ENCODE measurements at regions not wholly inside any gene's neighbourhood (a gene's known extent, or its start where the extent isn't known, plus 50 kb on each side); places are given as distances from the start of the nearest gene placed in this dataset.

DNA sequence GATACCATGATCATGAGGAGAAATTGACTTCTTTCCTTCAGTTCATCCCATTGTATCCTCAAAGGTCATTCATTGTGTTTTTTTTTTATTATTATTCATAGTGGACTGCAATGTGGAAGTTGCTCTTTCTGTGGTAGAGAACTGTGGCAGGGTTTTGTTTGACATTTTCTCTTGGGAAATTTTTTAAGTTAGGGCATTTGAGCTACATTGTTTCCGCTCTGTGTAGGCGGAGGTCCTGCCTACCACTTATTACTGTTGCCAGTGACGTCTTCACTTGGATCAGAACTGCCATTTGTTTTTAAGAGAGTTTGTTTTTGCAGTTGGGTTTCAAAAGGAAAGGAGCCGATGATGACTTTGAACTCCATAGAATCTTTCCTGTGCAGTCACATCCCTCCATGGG, 287.4 kb upstream of the FMN2 start:
- DNase-seq, result no peak

DNA sequence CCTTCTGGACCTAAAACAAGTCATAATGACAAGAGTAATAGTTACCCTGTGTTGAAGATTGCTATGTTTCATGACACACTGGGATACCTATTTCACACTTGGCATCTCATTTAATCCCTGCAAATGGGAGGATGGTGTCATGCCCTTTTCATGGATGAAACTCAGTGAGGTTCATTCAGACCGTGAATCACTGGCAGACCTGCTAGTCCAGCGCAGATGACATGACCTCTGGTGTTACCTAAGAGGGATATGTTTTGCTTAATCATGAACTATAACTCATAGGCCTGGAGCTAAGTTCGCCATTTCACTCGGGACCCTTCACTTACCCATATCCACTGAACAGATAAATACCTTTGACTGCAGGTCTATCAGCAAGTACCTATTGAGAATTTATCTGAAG, 286.6 kb upstream of the FMN2 start:
- DNase-seq, result no peak

DNA sequence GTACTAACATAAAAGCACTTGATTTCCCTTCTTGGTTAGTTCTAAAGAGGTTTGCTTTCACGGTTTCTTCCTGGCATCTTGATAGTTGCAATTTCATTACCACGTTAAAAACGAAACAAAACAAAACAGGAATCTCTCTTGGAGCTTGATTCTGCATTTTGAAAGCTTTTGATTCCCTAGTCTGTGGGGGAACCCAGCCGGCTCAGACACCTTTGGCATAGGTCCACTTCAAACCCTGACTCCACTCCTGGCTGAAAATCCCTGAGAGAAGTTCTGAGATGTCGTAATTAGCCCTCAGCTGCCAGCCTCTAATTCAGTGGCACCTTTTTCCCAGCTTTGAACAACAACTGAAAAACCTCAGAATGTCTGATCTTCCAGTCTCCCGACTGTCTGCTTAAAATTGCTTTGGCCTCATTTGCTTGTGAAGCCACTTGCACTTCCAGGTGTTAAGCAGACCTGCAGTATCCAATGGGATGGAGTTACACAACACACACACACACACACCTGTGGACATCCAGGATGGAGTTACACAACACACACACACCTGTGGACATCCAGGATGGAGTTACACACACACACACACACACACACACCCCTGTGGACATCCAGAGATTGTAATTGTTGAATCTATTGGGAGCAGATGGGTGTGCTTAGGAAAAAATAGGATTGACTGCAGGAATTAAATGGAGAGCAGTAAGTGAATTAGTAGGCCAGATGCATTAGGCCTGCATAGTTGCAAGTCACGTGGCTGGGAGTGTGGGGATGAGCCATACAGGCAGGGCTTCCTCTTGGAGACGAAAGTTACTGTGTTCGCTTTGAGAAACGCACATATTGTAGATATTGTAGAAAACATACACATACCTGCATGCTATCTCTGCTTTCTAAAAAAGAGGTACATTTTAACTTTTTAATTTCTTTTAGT, 285.6 kb upstream of the FMN2 start:
- no peak for DNase-seq

- no peak for DNase-seq
Measured at GRCh38 chr1:239806897-239807296, 284.8 kb upstream of the FMN2 start.

- no peak for DNase-seq
Measured at GRCh38 chr1:239807361-239807760, 284.3 kb upstream of the FMN2 start.

DNA sequence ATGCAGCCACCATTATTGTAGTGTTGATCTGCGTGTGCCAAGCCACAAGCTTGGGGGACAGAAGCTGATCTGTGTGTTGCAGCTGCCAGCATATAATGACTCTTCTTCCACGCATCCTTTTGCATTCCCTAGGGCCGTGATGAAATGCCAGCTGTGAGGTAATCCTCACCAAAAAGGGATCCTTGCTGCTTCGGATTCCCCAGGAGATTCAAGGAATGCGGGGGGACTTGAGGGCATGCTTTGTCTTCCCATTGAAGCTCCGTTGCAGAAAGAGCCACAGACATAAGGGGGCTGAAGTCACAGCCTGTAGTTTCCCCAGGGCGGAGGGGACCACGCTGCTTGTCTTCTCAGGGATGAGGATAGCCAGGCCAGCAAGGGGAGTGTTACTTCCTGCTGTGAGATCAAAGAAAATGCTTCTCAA, 281.6 kb upstream of the FMN2 start:
- no peak for DNase-seq

DNA sequence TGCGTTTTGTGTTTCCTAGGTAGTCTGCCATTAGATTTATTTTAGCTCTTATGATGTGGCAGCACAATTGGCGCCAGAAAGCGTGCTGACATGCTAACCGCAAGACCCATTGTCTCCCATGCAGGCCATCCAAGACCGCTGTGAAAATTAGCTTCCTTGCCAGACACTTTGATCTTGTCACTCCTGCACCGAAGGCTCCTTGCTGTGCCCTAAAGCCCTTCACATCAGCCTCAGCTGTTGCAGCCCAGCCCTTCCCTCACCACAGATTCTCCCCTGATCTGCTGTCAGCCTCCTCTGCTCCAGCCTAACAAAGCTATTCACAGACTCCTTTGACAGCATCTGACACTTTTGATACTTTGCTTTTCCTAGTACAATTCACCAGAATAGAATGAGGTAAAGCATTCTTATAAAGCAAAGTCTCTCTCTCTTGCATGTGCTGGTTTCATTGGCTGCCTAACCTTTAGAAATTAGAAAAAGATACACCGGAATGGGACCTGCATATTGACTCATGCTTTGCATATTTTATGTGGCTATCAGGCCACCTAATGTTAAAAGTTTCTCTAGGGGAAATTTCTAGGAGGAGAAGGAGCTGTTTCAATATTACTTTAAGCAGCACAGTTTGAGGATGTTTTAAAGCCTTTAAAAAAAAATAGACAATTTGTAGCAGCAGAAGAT, 280.3 kb upstream of the FMN2 start:
- peak; percentile 14 for DNase-seq

DNA sequence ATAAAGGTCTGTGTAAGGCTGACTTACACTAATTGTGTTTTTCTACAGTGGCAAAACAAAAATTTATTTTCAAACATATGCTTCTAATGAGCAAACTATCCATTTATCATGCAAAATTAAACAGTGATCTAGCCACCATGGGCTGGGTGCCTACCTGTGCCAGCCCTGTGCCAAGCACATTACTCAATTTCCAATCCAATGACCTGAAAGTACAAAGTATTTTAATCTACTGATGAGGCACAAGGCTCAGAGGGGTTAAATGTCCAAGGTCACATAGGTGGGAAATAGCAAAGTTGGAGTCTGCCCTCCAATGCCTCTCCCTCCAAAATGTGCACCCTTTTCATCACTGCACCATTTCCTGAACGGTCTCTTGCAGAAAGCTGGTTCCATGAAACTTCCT, 279.1 kb upstream of the FMN2 start:
- DNase-seq, result no peak

GRCh38 chr1:239814306-239814881, 277.3 kb upstream of the FMN2 start:
- peak; percentile 12 for DNase-seq

DNA sequence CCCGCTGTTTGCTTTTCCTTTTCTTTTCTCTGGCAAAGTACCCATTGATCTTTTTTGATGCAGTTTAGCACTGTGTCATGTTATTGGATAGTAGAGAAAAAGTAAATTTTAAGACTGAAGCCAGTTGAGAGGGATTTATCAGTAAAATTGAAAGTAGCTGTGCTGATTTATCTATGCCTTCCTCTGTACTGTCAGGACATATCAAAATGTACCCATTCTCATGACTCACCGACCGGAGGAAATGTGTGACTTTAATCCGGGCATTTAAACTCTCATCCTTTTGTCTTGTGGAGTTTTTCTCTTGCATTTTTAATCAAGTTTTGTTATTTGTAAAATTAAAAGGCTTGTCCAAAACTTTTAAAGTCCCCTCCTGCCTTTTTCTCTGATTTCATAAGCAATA, 276.6 kb upstream of the FMN2 start:
- DNase-seq, result no peak

DNA sequence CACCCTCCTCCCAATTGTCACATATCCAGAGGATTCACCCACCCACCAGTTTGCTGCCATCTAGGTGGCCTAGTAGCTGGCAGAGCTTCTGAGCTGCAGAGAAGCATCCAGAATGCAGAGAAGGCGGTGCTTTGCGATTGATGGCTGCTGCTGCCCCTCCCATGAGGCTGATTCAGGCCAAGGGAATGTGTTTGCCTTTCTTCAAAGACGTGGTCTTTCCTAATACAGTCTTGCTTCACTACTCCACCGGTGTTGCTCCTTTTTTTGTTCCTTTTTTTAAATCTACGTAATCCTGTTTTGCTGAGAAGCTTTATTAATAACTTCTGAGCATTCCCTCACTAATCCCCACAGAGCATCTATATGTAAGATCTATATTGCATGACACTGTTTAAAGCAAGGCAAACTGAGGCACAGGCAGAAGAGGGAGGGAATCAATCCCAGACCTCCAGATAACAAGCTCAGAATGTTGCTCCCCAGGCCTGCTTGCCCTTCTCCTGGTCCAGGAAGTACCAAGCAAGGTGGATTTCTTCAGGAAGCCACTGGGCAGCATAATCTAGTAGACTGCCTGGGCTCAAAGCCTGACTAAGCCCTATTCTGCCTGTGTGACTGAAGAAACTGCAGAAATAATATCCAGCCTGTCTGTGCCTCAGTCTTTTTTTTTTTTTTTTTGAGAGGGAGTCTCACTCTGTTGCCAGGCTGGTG, 275.5 kb upstream of the FMN2 start:
- no peak for DNase-seq

GRCh38 chr1:239817276-239817675, 274.4 kb upstream of the FMN2 start:
- no peak for DNase-seq

GRCh38 chr1:239817801-239818200, 273.9 kb upstream of the FMN2 start:
- DNase-seq, result no peak

GRCh38 chr1:239819096-239819495, 272.6 kb upstream of the FMN2 start:
- DNase-seq, result peak; percentile 5

GRCh38 chr1:239819756-239820250, 271.9 kb upstream of the FMN2 start:
- DNase-seq, result no peak

GRCh38 chr1:239823852-239824251, 267.8 kb upstream of the FMN2 start:
- DNase-seq, result no peak

- DNase-seq, result no peak
Measured at GRCh38 chr1:239826211-239826610, 265.5 kb upstream of the FMN2 start.

DNA sequence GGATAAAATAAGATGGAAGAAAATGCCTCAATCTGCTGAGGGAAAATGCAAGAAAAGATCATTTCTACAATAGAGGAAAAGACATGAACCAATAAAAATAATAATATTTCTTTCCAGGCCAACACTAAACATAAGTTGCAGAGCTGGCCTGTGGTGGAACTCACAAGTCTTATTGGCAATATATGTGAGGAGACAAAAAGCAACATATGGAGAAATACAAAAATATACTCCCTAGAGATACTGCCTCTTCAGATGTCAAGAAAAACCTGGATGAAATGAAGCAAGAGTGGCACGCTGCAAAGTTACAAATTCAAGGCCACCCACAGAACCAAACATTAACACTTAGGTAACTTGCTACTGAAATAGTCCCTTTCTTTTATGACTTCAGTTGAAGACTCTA, 264.9 kb upstream of the FMN2 start:
- no peak for DNase-seq

- DNase-seq, result no peak
Measured at GRCh38 chr1:239829535-239829934, 262.1 kb upstream of the FMN2 start.

- no peak for DNase-seq
Measured at GRCh38 chr1:239831577-239832355, 259.9 kb upstream of the FMN2 start.

- no peak for DNase-seq
Measured at GRCh38 chr1:239833723-239834122, 258.0 kb upstream of the FMN2 start.

GRCh38 chr1:239835946-239836440, 255.7 kb upstream of the FMN2 start:
- DNase-seq, result no peak
